ENCODE measurements at regions not wholly inside any gene's neighbourhood (a gene's known extent, or its start where the extent isn't known, plus 50 kb on each side); places are given as distances from the start of the nearest gene placed in this dataset.

- no peaks in the 10 kb centered on the region for H3K9me3 ChIP-seq (replicated peaks in 1 of 11)
- H3K36me3 ChIP-seq: no peaks in the 10 kb centered on the region
- no peaks in the 10 kb centered on the region for H3K27me3 ChIP-seq
- H3K9ac ChIP-seq: no peak overlapping the region
- H4K20me1 ChIP-seq: no peaks in the 10 kb centered on the region
- no peak overlapping the region for H3K4me2 ChIP-seq
- H3K27ac ChIP-seq: no peak overlapping the region
- no peak for TF ChIP-seq Cebpa-rat (IDR thresholded peaks at IDR 0.05)
- H3K4me1 ChIP-seq: no peaks in the 10 kb centered on the region
- no peak overlapping the region for H3K4me3 ChIP-seq
Measured at GRCh38 chr14:83355609-83356008, 1822.0 kb upstream of the SEL1L start.

- H3K36me3 ChIP-seq: no peaks in the 10 kb centered on the region
- H3K4me2 ChIP-seq: no peak overlapping the region
- H3K4me1 ChIP-seq: no peaks in the 10 kb centered on the region
- H3K4me3 ChIP-seq: no peak overlapping the region
- no peaks in the 10 kb centered on the region for H3K27me3 ChIP-seq
- H3K9me3 ChIP-seq (replicated peaks in 1 of 11): no peaks in the 10 kb centered on the region
- no peaks in the 10 kb centered on the region for H4K20me1 ChIP-seq
- no peak overlapping the region for H3K27ac ChIP-seq
- H3K9ac ChIP-seq: no peak overlapping the region
- TF ChIP-seq Cebpa-rat (IDR thresholded peaks at IDR 0.05): no peak
Measured at GRCh38 chr14:83356080-83356479, 1822.4 kb upstream of the SEL1L start.

DNA sequence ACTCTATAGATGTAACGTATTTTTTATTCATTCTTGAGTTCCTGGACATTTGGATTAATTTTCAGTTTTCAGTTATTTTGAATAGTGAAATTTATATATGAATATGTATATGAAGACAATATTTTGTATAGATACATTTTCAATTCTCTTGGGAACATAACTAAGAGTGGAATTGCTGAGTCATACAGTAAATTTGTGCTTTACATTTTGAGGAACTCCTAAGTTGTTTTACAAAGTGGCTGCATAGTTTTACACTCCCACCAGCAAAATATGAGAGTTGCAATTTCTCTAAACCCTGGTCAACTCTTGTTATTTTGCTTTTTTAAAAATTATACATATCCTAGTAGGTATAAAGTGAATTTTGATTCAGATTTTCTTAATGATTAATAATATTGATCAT is 1838.6 kb upstream of the SEL1L start:
- H3K27me3 ChIP-seq: no peaks in the 10 kb centered on the region
- no peaks in the 10 kb centered on the region for H3K9me3 ChIP-seq (replicated peaks in 1 of 11)
- TF ChIP-seq Cebpa-rat (IDR thresholded peaks at IDR 0.05): no peak
- no peak overlapping the region for H3K4me3 ChIP-seq
- H3K4me2 ChIP-seq: 0 out of 22 replicates have a peak overlapping the region, but pooled peaks of 1 of the 11 experiments have one; percentile 7
- no peak overlapping the region for H3K27ac ChIP-seq
- peaks cover 0 to 6% (median 0%) of the 10 kb centered on the region in 10 experiments; a peak in 2 of 20 replicates for H3K4me1 ChIP-seq
- H3K36me3 ChIP-seq: no peaks in the 10 kb centered on the region
- no peak overlapping the region for H3K9ac ChIP-seq
- no peaks in the 10 kb centered on the region for H4K20me1 ChIP-seq

GRCh38 chr14:83379436-83379835 is 1845.8 kb upstream of the SEL1L start:
- H3K4me1 ChIP-seq: peaks cover 0 to 11% (median 7%) of the 10 kb centered on the region in 10 experiments; a peak in 8 of 20 replicates
- H4K20me1 ChIP-seq: no peaks in the 10 kb centered on the region
- no peaks in the 10 kb centered on the region for H3K36me3 ChIP-seq
- no peak overlapping the region for H3K9ac ChIP-seq
- H3K27me3 ChIP-seq: no peaks in the 10 kb centered on the region
- peak overlapping the region in 8 of 11 experiments; percentile 4 to 40 (median 25); a peak in 11 of 22 replicates for H3K4me2 ChIP-seq
- no peak overlapping the region for H3K27ac ChIP-seq
- no peak for TF ChIP-seq Cebpa-rat (IDR thresholded peaks at IDR 0.05)
- no peak overlapping the region for H3K4me3 ChIP-seq
- H3K9me3 ChIP-seq (replicated peaks in 1 of 11): no peaks in the 10 kb centered on the region

DNA sequence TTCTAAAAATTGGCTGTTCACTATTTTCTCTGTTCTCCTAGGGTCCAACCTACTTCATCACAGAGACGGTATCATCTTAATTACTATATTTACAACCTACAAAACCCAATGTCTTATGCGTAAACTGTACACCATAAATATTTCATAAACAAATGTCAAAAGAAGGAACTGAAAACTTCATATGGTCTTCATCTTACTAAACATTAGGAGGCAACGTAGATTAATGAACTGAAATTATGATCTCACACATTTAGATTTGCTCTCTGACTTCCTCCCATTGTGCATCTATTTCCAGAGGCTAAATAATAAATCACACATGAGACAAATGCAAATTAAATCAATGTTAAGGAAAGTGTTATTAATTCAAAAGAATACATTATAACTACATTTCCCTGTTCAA is 1850.6 kb upstream of the SEL1L start:
- no peaks in the 10 kb centered on the region for H3K27me3 ChIP-seq
- H3K9ac ChIP-seq: no peak overlapping the region
- no peaks in the 10 kb centered on the region for H3K9me3 ChIP-seq (replicated peaks in 1 of 11)
- no peak for TF ChIP-seq Cebpa-rat (IDR thresholded peaks at IDR 0.05)
- H3K4me1 ChIP-seq: peaks cover 0 to 7% (median 6%) of the 10 kb centered on the region in 10 experiments; a peak in 8 of 20 replicates
- no peak overlapping the region for H3K4me2 ChIP-seq
- H4K20me1 ChIP-seq: no peaks in the 10 kb centered on the region
- no peak overlapping the region for H3K4me3 ChIP-seq
- no peaks in the 10 kb centered on the region for H3K36me3 ChIP-seq
- no peak overlapping the region for H3K27ac ChIP-seq

- no peaks in the 10 kb centered on the region for H3K27me3 ChIP-seq
- no peaks in the 10 kb centered on the region for H3K4me1 ChIP-seq
- no peak overlapping the region for H3K27ac ChIP-seq
- no peak overlapping the region for H3K4me2 ChIP-seq
- TF ChIP-seq Cebpa-rat (IDR thresholded peaks at IDR 0.05): no peak
- H3K9ac ChIP-seq: no peak overlapping the region
- no peak overlapping the region for H3K4me3 ChIP-seq
- no peaks in the 10 kb centered on the region for H3K9me3 ChIP-seq (replicated peaks in 1 of 11)
- H3K36me3 ChIP-seq: no peaks in the 10 kb centered on the region
- no peaks in the 10 kb centered on the region for H4K20me1 ChIP-seq
Measured at GRCh38 chr14:83395321-83395720, 1861.7 kb upstream of the SEL1L start.

GRCh38 chr14:83416476-83416875 is 1882.8 kb upstream of the SEL1L start:
- no peaks in the 10 kb centered on the region for H4K20me1 ChIP-seq
- no peak overlapping the region for H3K9ac ChIP-seq
- no peak overlapping the region for H3K27ac ChIP-seq
- no peaks in the 10 kb centered on the region for H3K9me3 ChIP-seq (replicated peaks in 1 of 11)
- H3K4me1 ChIP-seq: peaks cover 0 to 11% (median 0%) of the 10 kb centered on the region in 10 experiments; a peak in 5 of 20 replicates
- no peaks in the 10 kb centered on the region for H3K27me3 ChIP-seq
- no peak overlapping the region for H3K4me3 ChIP-seq
- peak overlapping the region in 4 of 11 experiments; percentile 10 to 50 (median 33); a peak in 6 of 22 replicates for H3K4me2 ChIP-seq
- no peak for TF ChIP-seq Cebpa-rat (IDR thresholded peaks at IDR 0.05)
- no peaks in the 10 kb centered on the region for H3K36me3 ChIP-seq

DNA sequence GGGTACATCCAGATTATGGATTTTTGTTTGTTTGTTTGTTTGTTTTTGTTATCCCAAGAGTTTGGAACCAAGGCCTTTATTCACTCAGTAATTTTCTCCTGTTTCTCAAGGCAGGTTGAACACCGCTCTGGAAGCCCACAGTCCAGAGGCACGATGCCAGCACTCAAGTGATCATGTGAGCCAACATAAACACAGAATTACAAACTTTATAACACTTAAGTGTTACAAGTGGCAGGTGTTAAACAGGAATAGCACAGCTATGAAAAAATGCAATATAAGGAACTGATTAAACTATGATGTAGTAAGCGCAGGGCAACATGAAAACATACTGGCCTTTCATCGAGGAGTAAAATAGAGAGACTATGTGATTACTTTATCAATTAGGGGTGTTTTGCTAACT is 1885.8 kb upstream of the SEL1L start:
- TF ChIP-seq Cebpa-rat (IDR thresholded peaks at IDR 0.05): no peak
- Histone ChIP-seq H3K27ac (no peak overlapping the region), H3K36me3 (no peaks in the 10 kb centered on the region), H4K20me1 (no peaks in the 10 kb centered on the region), H3K4me1 (peaks cover 0 to 11% (median 0%) of the 10 kb centered on the region in 10 experiments; a peak in 5 of 20 replicates), H3K9me3 (replicated peaks in 1 of 11) (no peaks in the 10 kb centered on the region), H3K4me3 (no peak overlapping the region), H3K27me3 (no peaks in the 10 kb centered on the region), H3K9ac (no peak overlapping the region), H3K4me2 (no peak overlapping the region)

DNA sequence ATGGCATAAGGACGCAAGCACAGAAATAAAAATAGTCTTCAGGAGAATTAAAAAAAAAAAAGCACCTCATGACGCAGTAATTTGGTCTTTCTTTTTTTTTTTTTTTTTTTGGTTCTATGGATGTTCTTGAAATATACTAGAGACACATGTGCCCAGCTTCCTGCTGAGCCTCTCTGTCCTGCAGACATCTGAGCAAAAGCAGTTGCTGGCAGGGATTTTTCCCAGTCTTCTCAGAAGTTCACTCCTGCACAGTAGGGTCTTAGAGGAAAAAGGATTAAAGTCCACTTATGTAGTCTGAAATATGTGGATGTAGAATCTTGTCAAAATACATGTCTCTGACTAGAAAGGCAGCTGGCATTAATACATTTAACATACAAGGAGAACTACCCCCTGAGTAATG is 1888.1 kb upstream of the SEL1L start:
- H4K20me1 ChIP-seq: no peaks in the 10 kb centered on the region
- H3K27me3 ChIP-seq: no peaks in the 10 kb centered on the region
- no peaks in the 10 kb centered on the region for H3K9me3 ChIP-seq (replicated peaks in 1 of 11)
- no peak overlapping the region for H3K4me2 ChIP-seq
- no peak for TF ChIP-seq Cebpa-rat (IDR thresholded peaks at IDR 0.05)
- H3K9ac ChIP-seq: no peak overlapping the region
- no peaks in the 10 kb centered on the region for H3K36me3 ChIP-seq
- peaks cover 0 to 7% (median 0%) of the 10 kb centered on the region in 10 experiments; a peak in 5 of 20 replicates for H3K4me1 ChIP-seq
- H3K27ac ChIP-seq: no peak overlapping the region
- H3K4me3 ChIP-seq: no peak overlapping the region

DNA sequence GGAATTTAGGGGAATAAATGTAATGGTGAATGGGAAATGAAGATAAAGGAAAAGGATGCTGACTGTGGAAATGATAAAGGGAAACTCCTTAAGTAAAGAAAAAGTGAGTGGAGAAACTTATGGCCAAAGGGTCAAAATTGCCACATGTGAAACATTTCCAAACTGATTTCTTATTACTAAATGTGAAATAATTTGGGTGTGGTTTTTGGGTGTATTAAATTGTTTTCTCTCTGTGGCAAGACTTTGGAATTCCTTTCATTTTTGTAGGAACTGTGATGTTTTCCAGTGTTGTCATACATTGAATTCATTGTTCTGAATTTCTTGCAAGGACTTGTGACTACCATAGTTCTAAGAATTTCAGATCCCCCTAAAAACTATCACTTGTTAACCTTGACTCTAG is 1891.5 kb upstream of the SEL1L start:
- H3K36me3 ChIP-seq: no peaks in the 10 kb centered on the region
- H3K27ac ChIP-seq: no peak overlapping the region
- no peaks in the 10 kb centered on the region for H3K27me3 ChIP-seq
- no peak overlapping the region for H3K4me3 ChIP-seq
- no peaks in the 10 kb centered on the region for H4K20me1 ChIP-seq
- H3K9ac ChIP-seq: no peak overlapping the region
- H3K4me1 ChIP-seq: no peaks in the 10 kb centered on the region
- H3K4me2 ChIP-seq: no peak overlapping the region
- no peaks in the 10 kb centered on the region for H3K9me3 ChIP-seq (replicated peaks in 1 of 11)
- no peak for TF ChIP-seq Cebpa-rat (IDR thresholded peaks at IDR 0.05)

All from BLaER1 treated with 17β-estradiol and CSF1 and Interleukin-3, amounts not matched to agents 10 nM and 100 nM (cell line).